C4-2B (cell line): ENCODE measurements at regions not wholly inside any gene's neighbourhood (a gene's known extent, or its start where the extent isn't known, plus 50 kb on each side); places are given as distances from the start of the nearest gene placed in this dataset.

Source experiments
- H3K27ac ChIP-seq: fragments of 450-650 bp; 2 replicates; pipeline ENCODE4 v1.5.1; 2017
- CTCF ChIP-seq: fragments of 450-650 bp; conservative IDR thresholded peaks from 2 replicates; pipeline ENCODE4 v1.5.1; 2017; ENCODE audit warnings: mild to moderate bottlenecking
- ZFX ChIP-seq: fragments of 450-650 bp; IDR thresholded peaks from 2 replicates; pipeline ENCODE4 v1.6.1; 2017

GRCh38 chr4:159433337-159433736, 330.5 kb downstream of the RAPGEF2 start:
- no peak for TF ChIP-seq ZFX
- no peak for TF ChIP-seq CTCF
- H3K27ac ChIP-seq = no peak overlapping the region

DNA sequence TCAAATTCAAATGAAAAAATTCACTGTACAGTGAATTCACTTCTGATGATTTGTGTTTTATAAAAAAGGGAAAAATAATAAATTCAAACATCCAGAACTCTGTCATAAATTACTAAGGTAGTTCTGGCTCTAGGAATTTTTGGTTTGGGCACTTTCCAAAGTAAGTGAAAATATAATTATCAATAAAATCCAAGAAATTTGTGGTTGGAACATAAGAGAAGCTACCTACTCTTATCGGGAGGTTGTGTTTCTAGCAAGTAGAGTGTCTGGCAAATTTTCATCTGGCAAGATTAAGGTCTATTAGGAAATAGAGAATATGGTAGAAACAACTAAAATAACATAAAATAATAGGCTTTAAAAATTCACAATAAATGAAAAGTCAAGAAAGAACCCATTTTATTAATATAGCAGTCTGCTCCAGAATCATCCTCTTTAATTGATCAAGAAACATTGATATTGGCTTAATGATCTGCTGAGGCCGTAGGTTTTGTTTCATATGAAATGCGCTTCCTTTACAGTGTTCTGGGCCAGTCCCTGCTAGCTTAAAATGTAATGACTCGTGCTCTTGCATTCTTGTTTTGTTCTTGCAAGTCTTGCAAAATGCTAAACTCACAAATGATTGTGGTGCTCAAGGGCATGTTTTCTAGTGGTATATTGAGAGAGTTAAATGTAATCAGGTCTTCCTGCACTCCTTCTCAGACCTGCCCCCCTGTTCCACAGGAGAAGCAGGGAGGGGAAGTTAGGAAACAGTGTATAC, 331.4 kb downstream of the RAPGEF2 start:
- no peak overlapping the region for H3K27ac ChIP-seq
- no peak for TF ChIP-seq CTCF
- no peak for TF ChIP-seq ZFX

- TF ChIP-seq ZFX (no peak), CTCF (no peak)
- no peak overlapping the region for H3K27ac ChIP-seq
These were observed 332.0 kb downstream of the RAPGEF2 start for GRCh38 chr4:159434871-159435241.

DNA sequence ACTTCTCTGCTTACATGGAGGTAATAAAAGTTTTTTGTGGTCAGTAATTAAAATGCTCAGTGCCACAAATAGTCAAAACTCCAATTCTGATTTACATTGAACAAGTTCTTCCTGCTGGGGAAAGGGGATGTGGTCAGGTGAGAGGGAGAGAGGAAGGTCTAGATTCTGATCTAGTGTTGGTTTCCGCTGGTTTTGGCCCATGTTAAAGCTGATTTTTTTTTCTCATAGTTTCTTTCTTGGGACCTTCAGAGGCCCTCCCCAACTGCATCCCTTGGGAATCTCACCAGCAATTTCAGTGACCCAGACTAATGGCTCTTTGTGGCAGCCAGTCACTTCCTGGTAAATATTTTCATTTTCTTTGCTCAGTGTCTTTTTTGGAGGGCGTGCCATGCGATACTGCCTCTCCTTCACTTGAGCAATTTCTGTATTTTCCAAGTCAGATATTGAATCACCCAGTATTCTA, 332.7 kb downstream of the RAPGEF2 start:
- no peak overlapping the region for H3K27ac ChIP-seq
- TF ChIP-seq CTCF = no peak
- TF ChIP-seq ZFX = no peak

GRCh38 chr4:159443975-159444374, 341.1 kb downstream of the RAPGEF2 start:
- TF ChIP-seq ZFX = no peak
- TF ChIP-seq CTCF = no peak
- H3K27ac ChIP-seq = no peak overlapping the region

DNA sequence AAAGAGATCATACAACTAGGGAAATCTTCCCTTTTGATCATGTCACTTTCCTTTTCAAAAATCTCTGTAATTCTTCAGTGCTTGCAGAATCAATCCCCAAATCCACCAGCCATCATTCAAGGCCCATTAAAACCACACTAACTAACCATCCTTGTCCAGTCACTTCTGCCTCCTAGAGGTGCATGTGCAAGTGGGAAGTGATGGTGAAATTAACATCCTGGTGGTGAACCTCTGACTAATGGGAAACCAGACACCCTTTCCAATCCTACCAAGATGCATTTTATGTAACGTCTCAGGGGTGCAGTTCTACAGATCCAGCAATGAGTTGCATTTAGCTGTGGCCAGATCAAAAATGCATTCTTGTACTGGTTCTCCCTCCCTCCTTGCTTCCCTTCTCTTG, 341.8 kb downstream of the RAPGEF2 start:
- TF ChIP-seq CTCF (no peak), ZFX (no peak)
- no peak overlapping the region for H3K27ac ChIP-seq

- H3K27ac ChIP-seq = no peak overlapping the region
- TF ChIP-seq CTCF = no peak
- TF ChIP-seq ZFX = no peak
These were observed 342.8 kb downstream of the RAPGEF2 start for GRCh38 chr4:159445692-159446091.
